ENCODE measurements at regions not wholly inside any gene's neighbourhood (a gene's known extent, or its start where the extent isn't known, plus 50 kb on each side); places are given as distances from the start of the nearest gene placed in this dataset.

DNA sequence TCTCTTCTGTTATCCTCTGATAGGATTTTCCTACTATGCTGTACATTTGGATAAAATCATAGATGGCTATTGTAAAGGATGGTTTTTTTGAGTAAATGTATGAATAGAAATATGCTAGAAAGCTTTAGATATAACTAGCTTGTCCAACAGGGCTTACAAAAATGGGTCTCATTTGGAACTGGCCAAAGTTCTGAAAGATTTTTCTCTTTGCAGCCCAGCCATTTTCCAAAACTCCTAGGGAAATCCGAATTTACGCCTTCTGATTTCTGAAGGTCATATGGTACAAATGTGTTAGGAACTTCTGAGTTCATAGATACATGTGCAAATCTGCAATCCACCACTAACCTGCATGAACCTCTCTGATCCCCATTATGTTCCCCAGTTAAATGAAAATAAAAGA is 603.9 kb upstream of the C9orf72 start:
- H3K4me3 ChIP-seq, result no peak overlapping the region
- H3K79me2 ChIP-seq (ENCODE audit: control insufficient read depth, insufficient read depth, low read length), result no peaks in the 10 kb centered on the region
- WGBS (ENCODE audit: insufficient coverage, low coverage, missing lambda C conversion rate), result 0% methylated on average over 2 of the region's 2 CpGs
- no peaks in the 10 kb centered on the region for H3K4me1 ChIP-seq (replicated peaks in 1 of 2; ENCODE audit: control insufficient read depth in 2 of 2, insufficient read depth in 2 of 2, low read length in 2 of 2)
- POLR2A ChIA-PET, result no interaction called here
- no peak for ATAC-seq
- in situ Hi-C loops (cut with MboI), result no loop called here
- BruUV-seq (replicated peaks), result no TSS peak
- H3K27me3 ChIP-seq (ENCODE audit: control insufficient read depth in 2 of 2, insufficient read depth in 2 of 2, low read length in 2 of 2), result no peaks in the 10 kb centered on the region
- no peaks in the 10 kb centered on the region for H4K20me1 ChIP-seq (replicated peaks; ENCODE audit: control insufficient read depth, insufficient read depth, low read length)
- H3K4me2 ChIP-seq (ENCODE audit: insufficient read depth, low read length), result no peak overlapping the region
- no peak for DNase-seq (ENCODE audit: extremely low read depth in 1 of 4, low spot score in 3 of 4)
- H3K27ac ChIP-seq (ENCODE audit: extremely low read depth, low read depth, low read length), result no peak overlapping the region
- no peak overlapping the region for H3K9ac ChIP-seq (ENCODE audit: insufficient read depth in 1 of 2, low read depth in 2 of 2, low read length in 2 of 2)
- no peaks in the 10 kb centered on the region for H3K36me3 ChIP-seq (ENCODE audit: control insufficient read depth, insufficient read depth, low read length)
- H2AFZ ChIP-seq (ENCODE audit: low read depth, low read length), result no peak overlapping the region
- H3K9me3 ChIP-seq (replicated peaks; ENCODE audit: control insufficient read depth, insufficient read depth, low read depth, low read length), result no peaks in the 10 kb centered on the region
- no peak for TF ChIP-seq RB1 (IDR thresholded peaks at IDR 0.05; ENCODE audit: low read depth)
- TF ChIP-seq, protein P1, sequence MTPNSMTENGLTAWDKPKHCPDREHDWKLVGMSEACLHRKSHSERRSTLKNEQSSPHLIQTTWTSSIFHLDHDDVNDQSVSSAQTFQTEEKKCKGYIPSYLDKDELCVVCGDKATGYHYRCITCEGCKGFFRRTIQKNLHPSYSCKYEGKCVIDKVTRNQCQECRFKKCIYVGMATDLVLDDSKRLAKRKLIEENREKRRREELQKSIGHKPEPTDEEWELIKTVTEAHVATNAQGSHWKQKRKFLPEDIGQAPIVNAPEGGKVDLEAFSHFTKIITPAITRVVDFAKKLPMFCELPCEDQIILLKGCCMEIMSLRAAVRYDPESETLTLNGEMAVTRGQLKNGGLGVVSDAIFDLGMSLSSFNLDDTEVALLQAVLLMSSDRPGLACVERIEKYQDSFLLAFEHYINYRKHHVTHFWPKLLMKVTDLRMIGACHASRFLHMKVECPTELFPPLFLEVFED (CRISPR knock-in tag; conservative IDR thresholded peaks at IDR 0.05), result no peak
- no peak for TF ChIP-seq GTF3C2 (IDR thresholded peaks at IDR 0.05; ENCODE audit: borderline replicate concordance, extremely low read depth, insufficient read length)
- no peak for TF ChIP-seq SREBF2 (CRISPR knock-in tag; IDR thresholded peaks at IDR 0.05)
- CTCF ChIA-PET (ENCODE audit: low intra/inter-chr PET ratio), result no interaction called here
- no peak for FAIRE-seq
- no peaks in the 10 kb centered on the region for H3K9me1 ChIP-seq (ENCODE audit: control insufficient read depth, insufficient read depth, low read length)
- intact Hi-C loops (cut with micrococcal nuclease), result no loop called here

Data from K562 (cell line).